Lower leg skin (tissue), 3 donors: ENCODE measurements at regions not wholly inside any gene's neighbourhood (a gene's known extent, or its start where the extent isn't known, plus 50 kb on each side); places are given as distances from the start of the nearest gene placed in this dataset.
"Not testable (repeated sequence)": the region's sequence is repeated elsewhere in the genome, so short reads cannot be mapped to it uniquely, and the experiment has no call there.

Experiments
- CTCF ChIP-seq, 3 donors: fragments of 450-650 bp; IDR thresholded peaks; one replicate each; pipeline ENCODE4 v1.5.1; 2016; ENCODE audit warnings: antibody characterized with exemption in 3 of 3, mild to moderate bottlenecking in 3 of 3, moderate library complexity in 2 of 3
- POLR2A ChIP-seq, 2 donors: fragments of 450-650 bp; IDR thresholded peaks; one replicate each; pipeline ENCODE4 v1.6.1; 2016 to 2017; ENCODE audit warnings: antibody characterized with exemption in 2 of 2, mild to moderate bottlenecking in 1 of 2, moderate library complexity in 1 of 2

- TF ChIP-seq CTCF, POLR2A (IDR thresholded peaks at IDR 0.05): not testable (repeated sequence)
Observed at GRCh38 chr2:8131423-8131822, 550.4 kb upstream of the ID2 start.
